ENCODE measurements at regions not wholly inside any gene's neighbourhood (a gene's known extent, or its start where the extent isn't known, plus 50 kb on each side); places are given as distances from the start of the nearest gene placed in this dataset.
A peak's percentile ranks its signal among the peaks of the same experiment; 100 is the strongest.

DNA sequence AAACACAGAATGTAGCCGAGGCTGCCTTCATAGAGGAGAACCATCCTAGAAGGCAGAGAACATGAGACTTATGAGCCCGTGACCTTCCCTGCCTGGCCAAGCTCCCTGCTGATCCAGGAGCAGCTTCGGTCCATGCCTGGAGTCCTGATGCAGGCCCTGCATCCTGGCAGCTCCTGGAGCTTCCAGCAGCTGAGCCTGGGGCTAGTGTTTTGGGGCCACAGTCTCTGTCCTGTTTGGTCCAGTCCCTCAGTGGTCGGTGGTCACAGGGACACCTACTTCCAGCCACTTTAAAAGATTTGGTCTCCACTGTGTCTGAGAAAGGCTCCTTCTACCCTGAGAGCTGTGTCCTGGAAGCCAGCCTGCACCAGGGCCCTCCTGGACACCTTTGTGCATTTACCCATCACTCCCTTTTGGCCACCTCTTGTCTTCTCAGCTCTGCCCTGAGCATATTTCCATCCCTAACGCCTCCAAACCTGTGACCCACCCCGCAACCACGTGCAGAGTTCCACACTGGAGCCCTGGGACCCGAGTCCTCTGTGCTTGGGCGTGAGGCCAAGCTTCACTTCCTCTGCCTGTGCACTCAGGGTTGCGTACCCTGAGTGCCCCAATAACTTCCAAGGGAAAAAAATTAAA is 315.2 kb upstream of the ZNF32 start:
- Histone ChIP-seq H3K27me3 (ENCODE audit: control insufficient read depth in 2 of 2, insufficient read depth in 2 of 2, low read length in 2 of 2) (no peaks in the 10 kb centered on the region), H3K4me3 (ENCODE audit: low read length in 2 of 2) (no peak overlapping the region), H3K36me3 (ENCODE audit: control insufficient read depth in 2 of 2, insufficient read depth in 2 of 2, low read length in 2 of 2) (no peaks in the 10 kb centered on the region), H3K9me3 (ENCODE audit: control insufficient read depth in 2 of 2, low read length in 2 of 2) (no peaks in the 10 kb centered on the region), H3K9ac (ENCODE audit: low read depth in 1 of 2, low read length in 2 of 2) (no peak overlapping the region), H3K27ac (ENCODE audit: low read depth in 2 of 2, low read length in 2 of 2) (no peak overlapping the region), H3K4me1 (ENCODE audit: control insufficient read depth in 2 of 2, insufficient read depth in 2 of 2, low read length in 2 of 2) (peaks cover 0 to 2% of the 10 kb centered on the region in 2 donors)

DNA sequence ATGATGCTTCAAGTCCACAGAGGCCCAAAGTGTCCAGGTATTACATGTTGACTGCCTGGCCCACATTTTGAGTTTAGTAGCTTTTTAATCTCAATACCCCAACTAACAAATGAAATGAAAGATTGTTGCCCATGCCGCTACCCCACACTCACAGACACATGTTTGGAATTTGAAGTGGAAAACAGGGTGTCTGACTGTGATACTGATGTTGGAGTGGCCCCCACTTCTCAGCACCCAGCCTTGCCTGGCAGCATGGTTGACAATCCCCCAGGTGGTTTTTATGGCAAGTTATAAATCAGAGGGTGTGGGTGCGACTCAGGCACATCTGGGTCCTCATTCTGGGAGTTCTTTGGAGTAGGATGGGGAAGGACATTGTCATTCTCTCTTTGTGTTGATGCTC is 314.7 kb upstream of the ZNF32 start:
- H3K9ac ChIP-seq (ENCODE audit: low read depth in 1 of 2, low read length in 2 of 2): no peak overlapping the region
- no peak overlapping the region for H3K4me3 ChIP-seq (ENCODE audit: low read length in 2 of 2)
- peaks cover 0 to 2% of the 10 kb centered on the region in 2 donors for H3K4me1 ChIP-seq (ENCODE audit: control insufficient read depth in 2 of 2, insufficient read depth in 2 of 2, low read length in 2 of 2)
- H3K36me3 ChIP-seq (ENCODE audit: control insufficient read depth in 2 of 2, insufficient read depth in 2 of 2, low read length in 2 of 2): no peaks in the 10 kb centered on the region
- H3K27me3 ChIP-seq (ENCODE audit: control insufficient read depth in 2 of 2, insufficient read depth in 2 of 2, low read length in 2 of 2): no peaks in the 10 kb centered on the region
- no peaks in the 10 kb centered on the region for H3K9me3 ChIP-seq (ENCODE audit: control insufficient read depth in 2 of 2, low read length in 2 of 2)
- no peak overlapping the region for H3K27ac ChIP-seq (ENCODE audit: low read depth in 2 of 2, low read length in 2 of 2)

DNA sequence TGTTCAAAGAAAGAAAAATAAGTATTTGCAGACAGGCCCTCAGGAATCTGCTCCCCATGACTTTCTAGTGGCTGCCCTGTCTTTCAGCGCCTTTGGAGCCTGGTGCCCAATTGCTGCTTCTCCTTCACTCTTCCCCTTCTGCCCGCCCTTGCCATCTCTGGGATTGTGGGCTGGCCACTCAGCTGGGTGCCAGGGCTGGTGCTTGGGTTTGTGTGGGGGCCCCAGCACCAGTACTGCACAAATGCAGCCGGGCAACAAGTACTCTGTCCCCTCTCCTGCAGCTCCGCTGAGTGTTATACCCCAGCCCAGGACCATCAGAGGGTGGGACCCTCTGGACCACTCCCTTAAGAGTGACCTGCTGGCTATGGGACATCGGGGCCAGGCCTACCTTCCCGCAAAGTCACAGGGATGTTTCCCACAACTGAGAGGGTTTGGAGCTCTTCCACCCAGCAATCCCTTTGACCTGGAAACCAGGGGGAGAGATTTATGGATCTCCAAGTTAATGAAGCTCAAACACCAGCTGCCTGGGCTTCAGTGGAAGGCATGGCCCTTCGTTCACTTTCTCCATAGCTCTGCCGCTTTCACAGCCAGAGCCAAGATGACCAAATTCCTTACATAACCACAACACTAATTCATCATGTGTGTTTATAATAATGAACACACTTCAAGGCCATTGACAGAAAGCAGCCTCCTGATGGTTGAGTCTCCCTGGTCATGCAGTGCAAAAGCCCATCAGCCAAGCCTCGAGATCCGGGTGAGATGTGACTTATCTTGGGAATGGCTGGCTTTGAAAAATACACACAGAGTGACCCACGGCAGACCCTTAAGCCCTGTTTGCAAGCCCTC is 313.9 kb upstream of the ZNF32 start:
- H3K9ac ChIP-seq (ENCODE audit: low read depth in 1 of 2, low read length in 2 of 2): no peak overlapping the region

DNA sequence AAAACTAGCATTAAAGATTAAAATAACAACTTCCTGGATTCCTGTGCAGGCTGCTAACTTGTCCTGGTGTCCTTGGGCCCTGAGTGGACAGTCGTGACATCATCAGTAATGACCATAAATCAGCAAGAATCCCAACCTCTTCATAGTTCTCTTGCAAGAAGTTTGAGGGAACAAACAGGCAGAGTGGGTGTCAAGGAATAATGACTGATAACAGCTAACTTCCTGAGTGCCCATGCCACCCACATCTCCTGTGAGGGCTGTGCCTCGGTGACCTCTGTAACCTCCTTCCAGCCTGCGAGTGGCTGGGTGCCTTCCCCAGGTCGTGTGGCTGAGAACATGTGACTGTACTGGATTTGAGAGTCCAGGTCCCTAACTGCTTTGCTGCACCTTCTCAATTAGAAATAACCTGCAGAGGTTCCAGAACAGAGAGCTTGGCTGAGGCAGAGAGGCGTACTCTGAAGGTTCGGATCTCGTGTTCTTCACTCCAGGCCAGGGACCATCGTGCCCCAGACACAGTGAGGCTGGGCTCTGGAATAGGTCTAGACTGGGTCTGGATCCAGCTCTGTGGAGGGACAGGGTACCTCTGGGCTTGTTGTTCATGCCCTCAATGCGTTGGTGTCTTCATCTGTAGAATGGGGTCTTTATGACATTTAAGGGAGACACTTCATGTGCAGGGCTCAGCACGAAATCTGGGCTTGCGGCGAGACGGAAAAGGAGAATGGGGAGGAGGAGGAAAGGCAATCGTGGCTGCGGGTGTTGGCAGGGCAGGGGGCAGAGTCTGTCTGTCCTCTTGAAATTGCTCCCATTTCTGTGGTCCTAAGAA is 313.1 kb upstream of the ZNF32 start:
- Histone ChIP-seq H3K9ac (ENCODE audit: low read depth in 1 of 2, low read length in 2 of 2) (no peak overlapping the region), H3K27ac (ENCODE audit: low read depth in 2 of 2, low read length in 2 of 2) (no peak overlapping the region), H3K9me3 (ENCODE audit: control insufficient read depth in 2 of 2, low read length in 2 of 2) (no peaks in the 10 kb centered on the region), H3K4me1 (ENCODE audit: control insufficient read depth in 2 of 2, insufficient read depth in 2 of 2, low read length in 2 of 2) (peaks cover 0 to 2% of the 10 kb centered on the region in 2 donors), H3K4me3 (ENCODE audit: low read length in 2 of 2) (no peak overlapping the region), H3K36me3 (ENCODE audit: control insufficient read depth in 2 of 2, insufficient read depth in 2 of 2, low read length in 2 of 2) (no peaks in the 10 kb centered on the region), H3K27me3 (ENCODE audit: control insufficient read depth in 2 of 2, insufficient read depth in 2 of 2, low read length in 2 of 2) (no peaks in the 10 kb centered on the region)

More for the DNA sequence above, 313.9 kb upstream of the ZNF32 start:
- H3K36me3 ChIP-seq (ENCODE audit: control insufficient read depth in 2 of 2, insufficient read depth in 2 of 2, low read length in 2 of 2): no peaks in the 10 kb centered on the region
- H3K4me3 ChIP-seq (ENCODE audit: low read length in 2 of 2): no peak overlapping the region
- H3K9me3 ChIP-seq (ENCODE audit: control insufficient read depth in 2 of 2, low read length in 2 of 2): no peaks in the 10 kb centered on the region
- H3K27me3 ChIP-seq (ENCODE audit: control insufficient read depth in 2 of 2, insufficient read depth in 2 of 2, low read length in 2 of 2): no peaks in the 10 kb centered on the region
- peaks cover 0 to 2% of the 10 kb centered on the region in 2 donors for H3K4me1 ChIP-seq (ENCODE audit: control insufficient read depth in 2 of 2, insufficient read depth in 2 of 2, low read length in 2 of 2)
- peak overlapping the region in 1 of 2 donors; percentile 12 for H3K27ac ChIP-seq (ENCODE audit: low read depth in 2 of 2, low read length in 2 of 2)

DNA sequence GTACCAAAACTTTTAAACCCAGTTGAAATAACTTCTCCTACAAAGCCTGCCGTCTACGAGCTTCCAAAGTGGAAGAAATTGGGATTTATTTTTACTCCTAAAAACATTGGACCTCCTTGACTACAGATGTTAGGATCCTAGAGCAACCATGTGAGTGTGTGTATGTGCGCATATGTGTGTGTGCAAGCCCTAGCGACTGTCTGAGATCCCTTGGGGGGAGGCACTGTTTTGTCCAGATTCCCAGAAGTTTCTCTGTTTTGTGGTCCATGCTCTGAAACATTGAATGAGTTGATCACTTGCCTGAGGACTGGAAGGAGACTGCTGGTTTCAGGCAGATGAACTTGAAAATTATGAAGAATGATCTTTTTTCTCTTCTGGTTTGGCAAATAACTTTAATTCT is 312.3 kb upstream of the ZNF32 start:
- Histone ChIP-seq H3K9ac (ENCODE audit: low read depth in 1 of 2, low read length in 2 of 2) (no peak overlapping the region), H3K27ac (ENCODE audit: low read depth in 2 of 2, low read length in 2 of 2) (no peak overlapping the region), H3K36me3 (ENCODE audit: control insufficient read depth in 2 of 2, insufficient read depth in 2 of 2, low read length in 2 of 2) (no peaks in the 10 kb centered on the region), H3K4me3 (ENCODE audit: low read length in 2 of 2) (no peak overlapping the region), H3K4me1 (ENCODE audit: control insufficient read depth in 2 of 2, insufficient read depth in 2 of 2, low read length in 2 of 2) (peaks cover 0 to 2% of the 10 kb centered on the region in 2 donors), H3K27me3 (ENCODE audit: control insufficient read depth in 2 of 2, insufficient read depth in 2 of 2, low read length in 2 of 2) (no peaks in the 10 kb centered on the region), H3K9me3 (ENCODE audit: control insufficient read depth in 2 of 2, low read length in 2 of 2) (no peaks in the 10 kb centered on the region)

DNA sequence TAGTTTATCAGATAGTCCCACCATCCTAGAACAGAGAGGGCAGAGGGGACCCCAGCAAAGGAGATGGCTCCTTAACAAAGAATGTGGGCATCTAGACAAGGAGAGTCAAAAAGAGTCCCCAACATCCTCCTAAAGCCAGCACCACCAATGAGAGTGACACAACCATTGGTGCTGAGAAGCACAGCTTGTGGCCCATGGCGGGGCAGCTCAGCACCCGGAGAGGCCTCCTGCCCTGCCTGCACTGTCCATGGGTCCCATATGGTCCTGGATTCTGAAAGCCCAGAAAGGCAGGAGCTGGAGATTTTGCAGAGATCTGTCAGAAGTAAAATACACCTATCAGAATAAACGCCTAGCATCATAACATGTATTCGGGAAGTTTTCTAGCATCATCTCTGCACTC is 311.8 kb upstream of the ZNF32 start:
- Histone ChIP-seq H3K36me3 (ENCODE audit: control insufficient read depth in 2 of 2, insufficient read depth in 2 of 2, low read length in 2 of 2) (no peaks in the 10 kb centered on the region), H3K4me1 (ENCODE audit: control insufficient read depth in 2 of 2, insufficient read depth in 2 of 2, low read length in 2 of 2) (no peaks in the 10 kb centered on the region), H3K9ac (ENCODE audit: low read depth in 1 of 2, low read length in 2 of 2) (no peak overlapping the region), H3K4me3 (ENCODE audit: low read length in 2 of 2) (no peak overlapping the region), H3K9me3 (ENCODE audit: control insufficient read depth in 2 of 2, low read length in 2 of 2) (no peaks in the 10 kb centered on the region), H3K27me3 (ENCODE audit: control insufficient read depth in 2 of 2, insufficient read depth in 2 of 2, low read length in 2 of 2) (no peaks in the 10 kb centered on the region), H3K27ac (ENCODE audit: low read depth in 2 of 2, low read length in 2 of 2) (no peak overlapping the region)

DNA sequence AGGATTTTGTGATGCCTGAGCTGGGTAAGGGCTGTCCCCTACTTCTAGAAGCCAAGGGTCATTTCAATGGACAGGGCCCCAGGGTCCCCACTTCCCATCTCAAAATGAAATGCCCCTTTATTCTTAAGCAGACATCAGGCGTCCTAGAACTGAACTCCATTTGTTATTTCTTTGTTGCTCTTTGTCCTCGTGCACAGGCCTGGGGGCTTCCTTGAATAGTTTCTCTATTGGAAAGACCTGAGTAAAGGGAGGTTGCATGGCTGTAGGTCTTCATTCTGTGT is 311.4 kb upstream of the ZNF32 start:
- Histone ChIP-seq H3K9me3 (ENCODE audit: control insufficient read depth in 2 of 2, low read length in 2 of 2) (no peaks in the 10 kb centered on the region), H3K36me3 (ENCODE audit: control insufficient read depth in 2 of 2, insufficient read depth in 2 of 2, low read length in 2 of 2) (no peaks in the 10 kb centered on the region), H3K27ac (ENCODE audit: low read depth in 2 of 2, low read length in 2 of 2) (no peak overlapping the region), H3K9ac (ENCODE audit: low read depth in 1 of 2, low read length in 2 of 2) (no peak overlapping the region), H3K4me1 (ENCODE audit: control insufficient read depth in 2 of 2, insufficient read depth in 2 of 2, low read length in 2 of 2) (no peaks in the 10 kb centered on the region), H3K27me3 (ENCODE audit: control insufficient read depth in 2 of 2, insufficient read depth in 2 of 2, low read length in 2 of 2) (no peaks in the 10 kb centered on the region), H3K4me3 (ENCODE audit: low read length in 2 of 2) (no peak overlapping the region)

DNA sequence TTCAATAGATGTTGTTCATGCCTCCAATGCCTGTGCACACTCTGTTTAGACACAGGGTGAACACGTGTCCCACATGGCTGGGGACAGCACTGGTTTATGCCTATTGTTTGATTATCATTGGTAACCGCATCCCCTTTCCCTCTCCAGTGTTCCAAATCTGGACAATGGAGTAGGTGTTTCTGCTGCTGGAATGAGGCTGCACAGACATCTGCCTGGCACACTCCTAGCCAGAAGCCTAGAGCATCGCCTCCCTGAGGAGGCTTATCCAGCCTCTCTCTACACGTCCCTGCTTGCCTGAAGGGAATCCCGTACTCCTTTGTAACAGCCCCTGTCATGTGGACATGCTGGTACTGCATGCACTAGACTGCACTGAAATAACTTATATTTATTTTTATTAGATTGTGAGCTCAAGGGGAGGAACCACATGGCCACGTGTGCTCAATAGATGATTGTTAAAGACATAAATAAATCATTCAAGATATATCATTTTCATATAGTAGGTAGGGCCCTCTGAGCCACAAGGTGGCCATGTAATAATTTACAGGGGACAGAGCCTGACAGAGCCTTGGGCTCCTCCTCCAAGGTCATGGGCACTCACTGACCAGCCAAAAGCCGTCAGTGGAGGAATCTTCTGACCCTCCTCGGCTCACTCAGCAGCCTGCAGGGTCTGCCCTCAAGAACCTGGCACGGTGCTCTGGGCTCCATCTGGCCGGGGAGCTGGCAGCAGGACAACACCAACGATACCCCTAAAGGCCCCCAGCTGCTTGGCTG is 310.9 kb upstream of the ZNF32 start:
- no peak overlapping the region for H3K27ac ChIP-seq (ENCODE audit: low read depth in 2 of 2, low read length in 2 of 2)
- no peaks in the 10 kb centered on the region for H3K4me1 ChIP-seq (ENCODE audit: control insufficient read depth in 2 of 2, insufficient read depth in 2 of 2, low read length in 2 of 2)
- H3K36me3 ChIP-seq (ENCODE audit: control insufficient read depth in 2 of 2, insufficient read depth in 2 of 2, low read length in 2 of 2): no peaks in the 10 kb centered on the region
- H3K4me3 ChIP-seq (ENCODE audit: low read length in 2 of 2): no peak overlapping the region
- H3K9me3 ChIP-seq (ENCODE audit: control insufficient read depth in 2 of 2, low read length in 2 of 2): no peaks in the 10 kb centered on the region
- no peak overlapping the region for H3K9ac ChIP-seq (ENCODE audit: low read depth in 1 of 2, low read length in 2 of 2)
- H3K27me3 ChIP-seq (ENCODE audit: control insufficient read depth in 2 of 2, insufficient read depth in 2 of 2, low read length in 2 of 2): no peaks in the 10 kb centered on the region

DNA sequence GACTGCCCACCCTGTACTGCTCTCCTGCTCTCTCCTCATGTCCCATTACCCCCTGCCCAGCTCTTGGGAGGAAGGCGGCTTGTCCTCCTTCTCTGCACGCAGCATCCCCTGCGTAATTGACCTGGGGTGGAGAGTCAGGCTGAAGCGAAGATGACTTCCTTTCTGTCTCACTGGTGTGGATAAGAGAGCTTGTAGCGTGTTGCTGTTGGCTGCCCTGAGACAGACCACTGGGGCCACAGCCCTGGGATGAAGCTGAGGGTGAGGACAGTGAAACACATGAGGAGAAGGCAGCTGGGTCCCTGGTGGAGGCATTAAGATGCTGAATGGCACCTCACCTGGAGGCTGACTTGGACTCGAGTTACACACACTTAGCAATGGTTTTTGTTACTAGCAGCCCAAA is 310.3 kb upstream of the ZNF32 start:
- Histone ChIP-seq H3K9me3 (ENCODE audit: control insufficient read depth in 2 of 2, low read length in 2 of 2) (no peaks in the 10 kb centered on the region), H3K9ac (ENCODE audit: low read depth in 1 of 2, low read length in 2 of 2) (no peak overlapping the region), H3K36me3 (ENCODE audit: control insufficient read depth in 2 of 2, insufficient read depth in 2 of 2, low read length in 2 of 2) (no peaks in the 10 kb centered on the region), H3K4me1 (ENCODE audit: control insufficient read depth in 2 of 2, insufficient read depth in 2 of 2, low read length in 2 of 2) (no peaks in the 10 kb centered on the region), H3K4me3 (ENCODE audit: low read length in 2 of 2) (no peak overlapping the region), H3K27ac (ENCODE audit: low read depth in 2 of 2, low read length in 2 of 2) (no peak overlapping the region), H3K27me3 (ENCODE audit: control insufficient read depth in 2 of 2, insufficient read depth in 2 of 2, low read length in 2 of 2) (no peaks in the 10 kb centered on the region)

All from mucosa of rectum (tissue), 2 donors.